ENCODE measurements at regions not wholly inside any gene's neighbourhood (a gene's known extent, or its start where the extent isn't known, plus 50 kb on each side); places are given as distances from the start of the nearest gene placed in this dataset.

- TF ChIP-seq POLR2A (IDR thresholded peaks at IDR 0.05; ENCODE audit: low read depth, low read length) (no peak), POLR2AphosphoS5 (IDR thresholded peaks at IDR 0.05; ENCODE audit: low read depth, low read length) (no peak), TAF1 (IDR thresholded peaks at IDR 0.05; ENCODE audit: borderline replicate concordance, low read depth, low read length) (no peak)
Observed at GRCh38 chr6:150711584-150712504, 112.2 kb downstream of the PLEKHG1 start.

Measured in GM12892 (cell line).